ENCODE measurements at regions not wholly inside any gene's neighbourhood (a gene's known extent, or its start where the extent isn't known, plus 50 kb on each side); places are given as distances from the start of the nearest gene placed in this dataset.

DNA sequence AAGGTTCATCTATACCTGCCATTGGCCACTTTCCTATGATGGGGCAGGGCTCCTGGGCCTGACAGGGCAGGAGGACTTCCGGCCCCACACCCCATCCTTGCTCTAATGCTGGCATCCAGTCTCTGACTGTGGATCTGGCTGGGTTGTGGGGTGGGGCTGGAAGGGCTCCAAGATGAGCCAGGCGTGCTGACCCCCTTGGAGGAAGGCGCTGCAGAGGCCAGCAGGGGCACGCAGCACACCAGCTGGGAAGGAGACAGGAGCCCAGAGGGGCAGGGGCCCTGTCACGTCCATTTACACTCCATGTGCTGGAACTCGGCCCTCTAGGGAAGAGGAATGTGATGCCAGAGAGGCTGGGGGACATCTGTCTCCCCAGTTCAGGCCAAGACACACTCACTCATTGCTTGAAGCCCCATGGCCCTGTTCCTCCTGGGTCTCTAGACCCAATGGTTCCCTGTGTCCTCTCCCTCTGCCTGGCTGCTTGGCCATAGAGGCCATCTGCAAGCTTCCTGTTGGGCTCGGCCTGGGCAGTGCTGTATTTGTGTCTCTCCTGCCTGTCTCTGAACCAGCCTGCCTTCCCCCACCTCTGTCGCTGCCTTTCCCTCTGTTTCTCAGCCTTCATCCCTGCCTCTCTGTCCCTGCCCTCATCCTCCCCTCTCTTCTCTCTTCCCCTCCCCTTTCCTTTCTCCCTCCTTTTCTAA, 67.5 kb upstream of the NECTIN1 start:
- TF ChIP-seq SP1 (IDR thresholded peaks at IDR 0.05) (no peak), CTCF (IDR thresholded peaks at IDR 0.05; ENCODE audit: low read depth, low read length, missing input control) (no peak), TAF1 (conservative IDR thresholded peaks at IDR 0.05) (no peak), MAX (IDR thresholded peaks at IDR 0.05) (no peak), RXRA (IDR thresholded peaks at IDR 0.05) (no peak), YY1 (IDR thresholded peaks at IDR 0.05) (no peak), GABPA (IDR thresholded peaks at IDR 0.05 in 1 of 2, conservative IDR thresholded peaks at IDR 0.05 in 1 of 2) (no peak), RAD21 (IDR thresholded peaks at IDR 0.05) (no peak), JUND (IDR thresholded peaks at IDR 0.05) (no peak), HNF4A (conservative IDR thresholded peaks at IDR 0.05) (no peak), FOXA1 (IDR thresholded peaks at IDR 0.05) (no peak)
- TF ChIP-seq, protein P1, sequence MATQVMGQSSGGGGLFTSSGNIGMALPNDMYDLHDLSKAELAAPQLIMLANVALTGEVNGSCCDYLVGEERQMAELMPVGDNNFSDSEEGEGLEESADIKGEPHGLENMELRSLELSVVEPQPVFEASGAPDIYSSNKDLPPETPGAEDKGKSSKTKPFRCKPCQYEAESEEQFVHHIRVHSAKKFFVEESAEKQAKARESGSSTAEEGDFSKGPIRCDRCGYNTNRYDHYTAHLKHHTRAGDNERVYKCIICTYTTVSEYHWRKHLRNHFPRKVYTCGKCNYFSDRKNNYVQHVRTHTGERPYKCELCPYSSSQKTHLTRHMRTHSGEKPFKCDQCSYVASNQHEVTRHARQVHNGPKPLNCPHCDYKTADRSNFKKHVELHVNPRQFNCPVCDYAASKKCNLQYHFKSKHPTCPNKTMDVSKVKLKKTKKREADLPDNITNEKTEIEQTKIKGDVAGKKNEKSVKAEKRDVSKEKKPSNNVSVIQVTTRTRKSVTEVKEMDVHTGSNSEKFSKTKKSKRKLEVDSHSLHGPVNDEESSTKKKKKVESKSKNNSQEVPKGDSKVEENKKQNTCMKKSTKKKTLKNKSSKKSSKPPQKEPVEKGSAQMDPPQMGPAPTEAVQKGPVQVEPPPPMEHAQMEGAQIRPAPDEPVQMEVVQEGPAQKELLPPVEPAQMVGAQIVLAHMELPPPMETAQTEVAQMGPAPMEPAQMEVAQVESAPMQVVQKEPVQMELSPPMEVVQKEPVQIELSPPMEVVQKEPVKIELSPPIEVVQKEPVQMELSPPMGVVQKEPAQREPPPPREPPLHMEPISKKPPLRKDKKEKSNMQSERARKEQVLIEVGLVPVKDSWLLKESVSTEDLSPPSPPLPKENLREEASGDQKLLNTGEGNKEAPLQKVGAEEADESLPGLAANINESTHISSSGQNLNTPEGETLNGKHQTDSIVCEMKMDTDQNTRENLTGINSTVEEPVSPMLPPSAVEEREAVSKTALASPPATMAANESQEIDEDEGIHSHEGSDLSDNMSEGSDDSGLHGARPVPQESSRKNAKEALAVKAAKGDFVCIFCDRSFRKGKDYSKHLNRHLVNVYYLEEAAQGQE (IDR thresholded peaks at IDR 0.05): no peak
- TF ChIP-seq, protein P2, sequence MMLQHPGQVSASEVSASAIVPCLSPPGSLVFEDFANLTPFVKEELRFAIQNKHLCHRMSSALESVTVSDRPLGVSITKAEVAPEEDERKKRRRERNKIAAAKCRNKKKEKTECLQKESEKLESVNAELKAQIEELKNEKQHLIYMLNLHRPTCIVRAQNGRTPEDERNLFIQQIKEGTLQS (IDR thresholded peaks at IDR 0.05): no peak

All from liver (tissue), 3 donors.